ENCODE measurements at regions not wholly inside any gene's neighbourhood (a gene's known extent, or its start where the extent isn't known, plus 50 kb on each side); places are given as distances from the start of the nearest gene placed in this dataset.

- no peak for TF ChIP-seq CTCF (IDR thresholded peaks at IDR 0.05 in 4 of 5, conservative IDR thresholded peaks at IDR 0.05 in 1 of 5)
- no peak for TF ChIP-seq POLR2A (IDR thresholded peaks at IDR 0.05)
Observed at GRCh38 chr2:18957909-18958308, 368.5 kb upstream of the NT5C1B start.
